HFFc6 (cell line): ENCODE measurements at regions not wholly inside any gene's neighbourhood (a gene's known extent, or its start where the extent isn't known, plus 50 kb on each side); places are given as distances from the start of the nearest gene placed in this dataset.

Experiments used
- DNase-seq: peaks from one replicate; pipeline ENCODE4 v3.0.0-alpha.2; 2018
- H3K27ac Mint-ChIP-seq: 2 replicates; pipeline ENCODE4 v1.8.0; 2020; ENCODE audit warnings: mild to moderate bottlenecking, mixed read lengths
- H3K27me3 Mint-ChIP-seq: 2 replicates; pipeline ENCODE4 v1.8.0; 2021; ENCODE audit warnings: mild to moderate bottlenecking, moderate library complexity, mixed read lengths; ENCODE audit not compliant: insufficient read depth
- H3K36me3 Mint-ChIP-seq: 2 replicates; pipeline ENCODE4 v1.8.0; 2021; ENCODE audit warnings: low read depth, mixed read lengths
- H3K4me1 Mint-ChIP-seq: 2 replicates; pipeline ENCODE4 v1.8.0; 2020; ENCODE audit warnings: low read depth, mixed read lengths
- H3K4me3 Mint-ChIP-seq: 2 replicates; pipeline ENCODE4 v1.8.0; 2020; ENCODE audit warnings: mild to moderate bottlenecking, moderate library complexity, mixed read lengths
- H3K9me3 Mint-ChIP-seq: 2 replicates; pipeline ENCODE4 v1.8.0; 2020; ENCODE audit warnings: mild to moderate bottlenecking, mixed read lengths
- TF ChIP-seq, protein P1 (sequence below): fragments of 200-600 bp; sonication (generic); IDR thresholded peaks from 2 replicates; pipeline ENCODE4 v1.5.0; 2021; ENCODE audit warnings: antibody characterized with exemption, mild to moderate bottlenecking

DNA sequence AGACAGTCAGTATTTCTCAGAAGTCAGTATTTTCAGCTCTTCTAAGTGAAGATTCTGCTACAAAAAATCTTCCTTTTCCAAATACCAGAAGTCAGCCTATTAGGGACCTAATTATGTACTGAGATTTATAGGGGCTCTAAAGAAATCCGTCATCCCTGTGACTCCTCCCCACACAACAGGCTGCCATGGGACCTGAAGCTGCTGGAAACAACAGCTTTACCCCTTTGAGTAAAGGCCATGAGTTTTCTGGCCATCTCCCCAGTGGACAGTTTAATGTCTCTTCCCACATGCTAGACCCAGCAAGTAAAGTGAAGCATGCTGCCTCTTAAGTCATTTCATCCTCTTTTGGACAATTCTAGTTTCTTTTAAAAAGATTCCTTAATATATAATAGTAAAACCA, 255.7 kb upstream of the ACVR2A start:
- H3K4me3 Mint-ChIP-seq: no peak overlapping the region
- H3K36me3 Mint-ChIP-seq: no peaks in the 10 kb centered on the region
- TF ChIP-seq, protein P1, sequence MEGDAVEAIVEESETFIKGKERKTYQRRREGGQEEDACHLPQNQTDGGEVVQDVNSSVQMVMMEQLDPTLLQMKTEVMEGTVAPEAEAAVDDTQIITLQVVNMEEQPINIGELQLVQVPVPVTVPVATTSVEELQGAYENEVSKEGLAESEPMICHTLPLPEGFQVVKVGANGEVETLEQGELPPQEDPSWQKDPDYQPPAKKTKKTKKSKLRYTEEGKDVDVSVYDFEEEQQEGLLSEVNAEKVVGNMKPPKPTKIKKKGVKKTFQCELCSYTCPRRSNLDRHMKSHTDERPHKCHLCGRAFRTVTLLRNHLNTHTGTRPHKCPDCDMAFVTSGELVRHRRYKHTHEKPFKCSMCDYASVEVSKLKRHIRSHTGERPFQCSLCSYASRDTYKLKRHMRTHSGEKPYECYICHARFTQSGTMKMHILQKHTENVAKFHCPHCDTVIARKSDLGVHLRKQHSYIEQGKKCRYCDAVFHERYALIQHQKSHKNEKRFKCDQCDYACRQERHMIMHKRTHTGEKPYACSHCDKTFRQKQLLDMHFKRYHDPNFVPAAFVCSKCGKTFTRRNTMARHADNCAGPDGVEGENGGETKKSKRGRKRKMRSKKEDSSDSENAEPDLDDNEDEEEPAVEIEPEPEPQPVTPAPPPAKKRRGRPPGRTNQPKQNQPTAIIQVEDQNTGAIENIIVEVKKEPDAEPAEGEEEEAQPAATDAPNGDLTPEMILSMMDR: no peak

DNA sequence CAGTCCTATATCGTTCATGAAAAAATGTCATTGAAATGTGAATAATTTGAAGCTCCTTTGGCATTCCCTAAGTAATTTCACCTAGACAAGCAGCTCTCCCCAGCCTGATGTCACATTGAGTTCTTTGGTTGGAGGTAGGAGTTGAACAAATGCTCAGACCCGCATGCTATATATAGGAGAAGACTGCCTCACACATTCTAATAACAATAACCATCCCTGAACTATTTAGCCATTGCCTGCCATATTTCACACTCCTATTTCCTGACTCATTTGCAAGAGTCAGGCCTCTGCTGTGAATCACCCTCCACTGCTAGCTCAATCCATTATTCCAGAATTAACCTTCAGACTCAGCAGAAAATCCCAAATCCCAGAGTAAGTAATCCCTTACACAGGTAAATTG, 256.6 kb upstream of the ACVR2A start:
- DNase-seq: no peak
- Mint-ChIP-seq H3K36me3 (no peaks in the 10 kb centered on the region), H3K4me3 (no peak overlapping the region), H3K4me1 (no peaks in the 10 kb centered on the region), H3K27ac (no peak overlapping the region), H3K27me3 (no peaks in the 10 kb centered on the region), H3K9me3 (peaks cover 47% of the 10 kb centered on the region)
- TF ChIP-seq, protein P1: no peak

More for the DNA sequence above, 255.7 kb upstream of the ACVR2A start:
- Mint-ChIP-seq H3K27me3 (no peaks in the 10 kb centered on the region), H3K27ac (no peak overlapping the region), H3K4me1 (no peaks in the 10 kb centered on the region), H3K9me3 (peaks cover 38% of the 10 kb centered on the region)
- DNase-seq: no peak

- no peak for DNase-seq
- TF ChIP-seq, protein P1: no peak
- H3K27ac Mint-ChIP-seq: no peak overlapping the region
- H3K36me3 Mint-ChIP-seq: no peaks in the 10 kb centered on the region
- no peak overlapping the region for H3K4me3 Mint-ChIP-seq
- peaks cover 13% of the 10 kb centered on the region for H3K9me3 Mint-ChIP-seq
- no peaks in the 10 kb centered on the region for H3K4me1 Mint-ChIP-seq
- H3K27me3 Mint-ChIP-seq: no peaks in the 10 kb centered on the region
Observed at GRCh38 chr2:147578529-147578928, 266.3 kb upstream of the ACVR2A start.

DNA sequence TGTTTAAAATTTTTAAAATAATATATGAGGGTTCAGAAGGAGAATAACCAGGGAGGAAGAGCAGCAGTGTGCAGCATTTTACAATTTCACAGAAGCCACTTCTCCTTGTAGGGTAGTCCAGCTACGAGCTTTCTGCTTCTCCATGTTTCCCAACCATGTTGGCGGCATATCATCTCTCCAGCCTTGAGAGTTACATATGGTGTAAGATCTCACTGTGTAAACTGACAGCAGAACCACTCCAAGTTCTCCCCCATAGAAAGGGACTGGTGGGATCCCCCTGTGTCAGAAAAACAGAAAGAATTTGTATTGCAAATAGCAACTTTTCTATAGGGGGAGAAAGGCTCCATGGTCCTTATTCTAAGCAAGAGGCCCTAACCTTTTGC, 266.8 kb upstream of the ACVR2A start:
- peaks cover 7% of the 10 kb centered on the region for H3K9me3 Mint-ChIP-seq
- no peaks in the 10 kb centered on the region for H3K36me3 Mint-ChIP-seq
- H3K27ac Mint-ChIP-seq: no peak overlapping the region
- no peak for DNase-seq
- TF ChIP-seq, protein P1: no peak
- no peaks in the 10 kb centered on the region for H3K4me1 Mint-ChIP-seq
- no peaks in the 10 kb centered on the region for H3K27me3 Mint-ChIP-seq
- H3K4me3 Mint-ChIP-seq: no peak overlapping the region

DNA sequence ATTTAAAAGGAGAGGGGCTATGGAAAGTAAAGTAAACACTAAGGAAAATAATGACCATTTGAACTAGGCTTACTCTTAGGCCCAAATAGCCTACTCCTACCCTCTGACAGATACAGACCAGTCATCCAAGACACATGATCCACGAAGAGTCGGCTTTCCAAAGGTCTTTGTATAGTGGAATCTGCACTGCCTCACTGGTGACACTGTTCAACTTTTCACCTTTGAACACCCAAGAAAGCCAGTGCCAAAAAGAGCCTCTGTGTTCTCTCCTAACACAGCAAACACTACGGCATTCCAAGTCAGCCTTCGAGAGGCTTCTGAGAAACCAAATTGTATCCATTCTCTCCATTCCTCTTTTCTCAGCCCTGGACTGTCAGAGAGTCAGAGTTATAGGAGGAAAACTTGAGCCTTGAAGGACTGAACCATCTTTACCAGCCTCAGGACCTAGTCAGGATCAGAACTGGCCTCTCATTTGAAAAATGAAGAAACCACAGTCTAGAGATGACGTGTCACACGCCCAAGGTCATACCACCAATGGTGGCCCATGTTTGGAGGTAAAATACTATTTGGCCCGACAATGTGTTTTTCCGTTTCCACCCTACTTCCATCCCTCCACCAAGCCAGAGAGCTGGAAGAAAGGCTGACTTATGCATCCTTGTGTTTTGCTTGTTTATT, 267.4 kb upstream of the ACVR2A start:
- DNase-seq: no peak
- H3K27me3 Mint-ChIP-seq: no peaks in the 10 kb centered on the region
- H3K4me1 Mint-ChIP-seq: no peaks in the 10 kb centered on the region
- no peak overlapping the region for H3K27ac Mint-ChIP-seq
- H3K9me3 Mint-ChIP-seq: peaks cover 5% of the 10 kb centered on the region
- H3K4me3 Mint-ChIP-seq: no peak overlapping the region
- TF ChIP-seq, protein P1: no peak
- no peaks in the 10 kb centered on the region for H3K36me3 Mint-ChIP-seq
